ENCODE measurements at regions not wholly inside any gene's neighbourhood (a gene's known extent, or its start where the extent isn't known, plus 50 kb on each side); places are given as distances from the start of the nearest gene placed in this dataset.

DNA sequence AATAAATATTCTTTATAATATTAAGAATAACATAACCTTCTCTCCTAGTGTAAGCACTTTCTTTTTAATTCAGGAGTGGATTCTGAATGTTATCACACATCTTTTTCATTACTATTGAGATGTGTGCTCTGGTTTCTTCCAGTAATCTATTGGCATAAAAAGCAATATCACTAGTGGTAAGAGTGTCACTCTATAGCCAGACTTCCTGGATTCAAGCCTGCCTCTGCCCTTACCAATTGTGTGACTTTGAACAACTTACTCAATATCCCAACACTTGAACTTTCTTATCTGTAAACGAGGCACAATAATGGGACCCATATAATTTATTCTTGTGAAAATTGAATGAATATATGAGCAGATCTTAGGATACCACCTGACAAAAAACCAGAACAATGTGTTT lies 71.0 kb downstream of the SEM1 start:
- no peak for DNase-seq

GRCh38 chr7:96637522-96637921 lies 72.1 kb downstream of the SEM1 start:
- DNase-seq = no peak

DNA sequence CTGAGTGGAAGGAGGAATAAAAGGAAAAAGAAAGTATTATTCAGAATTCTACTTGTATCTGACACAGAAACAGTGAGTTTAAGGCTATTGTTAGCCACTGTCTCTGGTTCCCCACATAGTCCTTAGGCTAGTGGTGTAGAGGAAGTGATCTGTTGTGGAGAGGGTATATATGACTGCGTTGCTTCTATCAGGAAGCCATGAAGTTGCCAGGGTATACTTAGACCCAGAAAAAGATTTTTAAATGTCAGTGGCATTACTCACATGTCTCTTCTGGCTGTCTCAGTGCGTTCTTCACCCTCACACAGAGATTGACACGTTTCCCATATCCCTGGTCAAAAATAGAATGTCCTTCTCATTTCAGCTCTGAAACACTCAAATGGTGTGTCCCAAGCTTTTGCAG lies 72.7 kb downstream of the SEM1 start:
- peak; percentile 1 for DNase-seq

GRCh38 chr7:96636342-96636860 lies 73.2 kb downstream of the SEM1 start:
- peak; percentile 65 for DNase-seq

DNA sequence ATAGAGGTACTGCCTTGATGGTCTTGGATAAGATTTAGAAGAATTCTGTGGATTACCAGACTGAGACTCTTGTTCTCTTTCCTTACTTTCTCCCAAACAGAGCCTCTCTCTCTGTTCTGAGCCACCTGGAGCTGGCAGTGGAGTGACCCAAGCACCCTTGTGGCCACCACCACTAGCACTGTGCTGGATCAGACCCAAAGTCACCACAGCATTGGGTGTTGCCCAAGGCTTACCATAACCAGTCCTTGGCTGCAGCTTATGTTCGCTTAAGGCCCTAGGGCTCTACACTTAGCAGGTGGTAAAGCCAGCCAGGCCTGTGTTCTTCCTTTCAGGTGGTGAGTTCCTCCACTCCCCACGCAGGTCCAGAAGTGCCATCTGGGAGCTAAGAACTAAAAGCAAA lies 79.8 kb downstream of the SEM1 start:
- no peak for DNase-seq

- DNase-seq = no peak
Observed at GRCh38 chr7:96624954-96625353, 84.7 kb downstream of the SEM1 start.

GRCh38 chr7:96621932-96622331 lies 87.7 kb downstream of the SEM1 start:
- no peak for DNase-seq

GRCh38 chr7:96614154-96614867 lies 95.3 kb downstream of the SEM1 start:
- no peak for DNase-seq

- DNase-seq = no peak
Observed at GRCh38 chr7:96612034-96612433, 97.6 kb downstream of the SEM1 start.

GRCh38 chr7:96605045-96605716 lies 104.5 kb downstream of the SEM1 start:
- DNase-seq = no peak

DNA sequence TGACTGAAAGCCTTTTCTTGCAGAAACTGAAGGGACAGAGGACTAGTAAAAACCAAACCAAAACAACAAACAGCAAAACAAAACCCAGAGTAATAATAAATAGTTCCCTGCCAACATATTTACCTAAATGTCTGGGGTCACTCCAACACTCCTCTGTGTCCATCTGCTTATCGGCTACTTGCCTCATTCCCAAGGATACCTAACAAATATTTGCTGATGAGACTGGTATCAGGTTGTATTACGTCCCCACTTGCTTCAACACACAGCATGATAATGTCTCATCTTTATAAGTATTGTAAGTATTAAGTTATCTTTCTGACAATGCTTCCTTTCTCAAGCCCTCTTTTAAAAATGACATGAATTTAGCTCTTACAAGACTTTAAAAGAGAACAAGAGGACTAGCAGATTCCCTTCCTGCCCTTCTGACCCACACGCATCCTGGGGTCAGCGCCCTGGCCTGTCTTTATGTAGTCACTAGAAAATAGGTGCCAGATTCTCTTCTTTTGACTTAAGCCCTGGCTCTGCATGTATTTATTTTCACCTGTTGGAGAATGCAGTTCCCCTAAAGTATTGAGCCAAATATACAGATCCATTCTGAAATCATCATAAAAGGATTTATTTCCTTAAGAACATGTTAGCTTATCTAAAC lies 110.2 kb downstream of the SEM1 start:
- DNase-seq = no peak

- no peak for DNase-seq
Observed at GRCh38 chr7:96598421-96598820, 111.2 kb downstream of the SEM1 start.

DNA sequence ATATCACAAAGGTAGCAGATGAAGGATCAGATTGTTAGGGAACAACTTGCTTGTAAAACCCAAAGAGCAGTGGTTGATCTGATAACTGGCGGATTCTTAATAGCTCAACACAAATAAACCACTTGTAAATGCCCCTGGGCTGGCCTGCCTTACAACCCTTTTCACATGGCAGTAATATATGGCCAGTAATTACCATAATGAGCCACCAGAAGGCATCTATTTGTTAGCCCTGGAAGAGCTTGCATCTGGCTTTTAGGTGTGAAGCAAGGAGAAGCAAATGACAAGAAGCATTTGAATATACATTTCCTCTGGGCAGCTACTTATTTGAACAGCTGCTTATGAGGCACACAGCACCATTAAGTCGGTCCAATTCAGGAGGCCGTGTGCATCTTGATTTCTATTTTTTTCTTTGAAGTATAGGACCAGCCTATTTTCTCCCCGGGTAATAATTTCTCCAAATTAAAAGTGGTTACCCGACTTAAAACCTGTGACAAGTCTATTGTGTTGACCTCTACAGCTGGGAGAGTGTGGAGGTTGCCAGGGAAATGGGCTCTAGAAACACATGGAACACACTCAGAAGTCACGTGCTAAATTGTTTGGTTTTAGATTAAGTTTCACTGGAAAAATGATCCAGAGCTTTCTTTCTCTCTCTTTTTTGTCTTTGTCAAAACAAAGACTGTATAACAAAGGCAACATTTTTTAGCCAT lies 113.4 kb downstream of the SEM1 start:
- DNase-seq = no peak

GRCh38 chr7:96591900-96592676 lies 117.6 kb downstream of the SEM1 start:
- no peak for DNase-seq

- no peak for DNase-seq
Observed at GRCh38 chr7:96591159-96591899, 118.3 kb downstream of the SEM1 start.

DNA sequence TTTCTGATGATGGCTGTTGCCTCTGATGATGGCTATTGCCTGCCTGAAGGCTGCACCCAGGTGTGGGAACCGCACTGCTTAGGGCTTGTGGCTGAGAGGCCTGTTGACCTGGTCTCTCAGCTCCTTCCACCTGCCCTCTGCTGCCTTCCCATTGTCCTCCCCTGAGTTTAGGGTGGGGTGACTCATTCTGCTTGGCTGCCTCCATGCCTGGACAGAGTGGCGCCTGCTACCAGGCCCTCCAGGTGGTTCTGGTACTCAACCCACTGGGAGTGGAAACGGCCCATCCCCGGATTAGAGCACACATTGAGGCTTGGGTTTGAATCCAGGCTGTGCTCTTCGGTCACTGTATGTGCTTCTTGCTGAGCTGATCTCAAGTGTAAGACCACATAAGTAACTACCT lies 120.6 kb downstream of the SEM1 start:
- no peak for DNase-seq

- DNase-seq = no peak
Observed at GRCh38 chr7:96579119-96579518, 130.5 kb downstream of the SEM1 start.

- no peak for DNase-seq
Observed at GRCh38 chr7:96578606-96579005, 131.0 kb downstream of the SEM1 start.

GRCh38 chr7:96563409-96563808 lies 146.2 kb downstream of the SEM1 start:
- no peak for DNase-seq

- no peak for DNase-seq
Observed at GRCh38 chr7:96562966-96563365, 146.7 kb downstream of the SEM1 start.

GRCh38 chr7:96562458-96562857 lies 147.2 kb downstream of the SEM1 start:
- DNase-seq = no peak

- DNase-seq = no peak
Observed at GRCh38 chr7:96561892-96562291, 147.8 kb downstream of the SEM1 start.

Measured in fibroblast of upper back skin (primary cell).